Amniotic epithelial cell (primary cell): ENCODE measurements at regions not wholly inside any gene's neighbourhood (a gene's known extent, or its start where the extent isn't known, plus 50 kb on each side); places are given as distances from the start of the nearest gene placed in this dataset.

ENCODE experiments used
- DNase-seq: peaks from one replicate; pipeline ENCODE4 v3.0.0-alpha.2; 2010; ENCODE audit warnings: low read depth

DNA sequence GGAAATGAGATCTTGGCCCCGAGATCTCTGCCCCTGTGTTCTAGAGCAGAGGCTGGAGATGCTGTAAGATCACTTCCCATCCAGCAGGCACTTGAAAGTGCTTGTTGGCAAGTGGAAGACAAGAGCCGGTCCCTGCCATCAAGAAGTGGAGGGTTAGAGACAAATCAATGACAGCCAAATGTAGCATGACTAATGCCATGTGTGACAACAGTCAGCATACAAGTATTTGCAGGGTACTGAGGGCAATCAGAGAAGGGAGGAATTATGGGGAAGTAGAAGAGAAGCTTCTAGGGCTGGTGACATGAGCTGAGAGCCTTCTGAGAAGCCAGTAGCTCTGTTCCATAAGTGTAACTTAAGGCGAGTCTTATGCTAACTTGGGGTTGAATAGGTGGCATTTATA is 58.6 kb downstream of the TMEM17 start:
- DNase-seq = no peak

DNA sequence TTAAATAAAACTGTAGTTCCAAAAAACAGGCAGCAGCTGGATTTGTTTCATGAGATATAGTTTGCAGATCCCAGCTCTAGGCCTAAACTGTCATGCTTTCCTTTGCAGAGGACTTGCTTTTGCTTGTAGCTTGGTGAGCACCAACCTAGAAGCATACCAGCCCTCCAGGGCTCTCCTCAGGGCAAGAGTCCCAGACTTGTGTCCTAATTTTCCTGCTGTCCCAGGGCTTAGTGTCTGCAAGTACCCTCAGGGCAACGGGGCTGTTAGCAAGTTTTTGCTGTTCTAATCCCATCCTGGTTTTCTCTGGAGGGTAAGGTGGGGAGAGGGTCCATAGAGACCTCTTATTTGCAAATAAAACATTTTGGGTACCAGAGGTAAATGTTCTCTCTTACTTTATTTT is 59.5 kb downstream of the TMEM17 start:
- DNase-seq = no peak

DNA sequence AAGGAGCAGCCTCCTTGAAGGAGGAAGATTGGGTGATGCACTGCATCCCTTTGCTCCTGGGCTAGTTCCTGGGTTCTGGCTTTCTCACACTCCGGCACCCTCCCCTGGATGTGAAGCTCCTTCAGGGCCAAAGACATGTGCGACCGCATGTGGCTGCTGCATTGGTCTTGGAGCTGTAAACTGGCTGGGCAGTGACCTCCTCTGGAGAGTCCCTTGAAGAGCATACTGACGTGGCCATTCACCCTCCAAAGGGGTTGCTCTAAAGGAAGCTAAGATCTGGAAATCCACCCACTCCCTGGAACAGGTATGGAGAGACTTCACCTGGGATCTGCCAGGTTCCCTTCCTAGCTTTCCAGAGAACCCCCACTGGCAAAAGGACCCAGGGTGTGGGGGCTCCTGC is 62.1 kb downstream of the TMEM17 start:
- no peak for DNase-seq

DNA sequence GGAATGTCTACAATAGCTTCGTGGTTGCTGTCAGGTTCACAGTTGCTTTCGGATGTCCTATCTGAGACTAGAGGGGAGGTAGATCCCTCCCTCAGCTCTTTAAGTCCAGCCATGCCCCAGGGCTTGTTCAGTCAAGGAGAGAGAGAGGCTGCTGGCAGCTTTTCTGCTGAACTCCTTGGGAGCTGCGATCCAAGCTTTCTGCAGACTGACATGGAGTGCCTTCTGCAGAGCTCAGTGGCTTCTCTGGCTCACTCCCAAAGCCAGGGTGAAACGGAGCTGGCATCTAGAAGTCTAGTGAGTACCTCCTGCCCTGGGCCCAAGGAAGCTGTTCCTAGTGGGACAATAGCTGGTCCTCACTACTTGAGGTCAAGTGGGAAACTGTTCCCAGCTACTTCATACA is 62.5 kb downstream of the TMEM17 start:
- no peak for DNase-seq

DNA sequence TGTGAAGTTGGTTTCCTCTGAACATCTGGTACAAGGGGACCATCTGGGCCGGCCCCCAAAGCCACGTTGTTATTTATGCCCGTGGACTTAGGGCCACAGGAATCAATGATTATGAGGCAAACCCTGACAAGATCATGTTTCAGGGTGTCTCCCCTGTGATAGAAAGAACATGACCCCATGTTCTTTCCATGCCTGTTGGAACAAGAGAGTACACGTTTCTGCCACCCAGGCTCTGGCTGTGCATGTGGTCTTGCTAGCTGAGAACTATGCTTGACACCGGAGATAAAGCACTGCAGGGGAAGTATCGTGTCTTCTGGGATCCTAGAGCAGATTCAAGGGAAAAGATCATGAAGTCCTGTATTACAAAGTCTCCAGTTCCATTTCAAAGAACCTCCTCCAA is 64.2 kb downstream of the TMEM17 start:
- DNase-seq = no peak

DNA sequence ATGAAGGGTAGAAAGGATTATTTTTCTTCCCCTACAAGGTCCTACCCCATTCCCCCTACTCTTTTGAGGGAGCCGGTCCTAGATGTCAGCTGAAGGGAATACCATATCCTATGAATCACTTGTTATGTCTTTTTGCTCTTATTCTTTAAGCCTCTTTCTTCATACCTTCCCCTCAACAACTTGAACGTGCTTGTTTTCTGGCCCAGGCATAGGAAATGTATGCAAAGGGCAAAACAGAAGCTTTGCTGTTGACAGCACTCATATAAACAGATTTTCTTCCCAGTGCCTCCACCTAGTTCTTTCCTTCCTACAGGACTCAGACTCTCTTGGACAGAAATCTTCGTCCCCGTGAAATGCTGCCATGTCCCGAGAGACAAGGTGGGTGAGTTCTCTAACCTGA is 64.6 kb downstream of the TMEM17 start:
- peak; percentile 8 for DNase-seq

DNA sequence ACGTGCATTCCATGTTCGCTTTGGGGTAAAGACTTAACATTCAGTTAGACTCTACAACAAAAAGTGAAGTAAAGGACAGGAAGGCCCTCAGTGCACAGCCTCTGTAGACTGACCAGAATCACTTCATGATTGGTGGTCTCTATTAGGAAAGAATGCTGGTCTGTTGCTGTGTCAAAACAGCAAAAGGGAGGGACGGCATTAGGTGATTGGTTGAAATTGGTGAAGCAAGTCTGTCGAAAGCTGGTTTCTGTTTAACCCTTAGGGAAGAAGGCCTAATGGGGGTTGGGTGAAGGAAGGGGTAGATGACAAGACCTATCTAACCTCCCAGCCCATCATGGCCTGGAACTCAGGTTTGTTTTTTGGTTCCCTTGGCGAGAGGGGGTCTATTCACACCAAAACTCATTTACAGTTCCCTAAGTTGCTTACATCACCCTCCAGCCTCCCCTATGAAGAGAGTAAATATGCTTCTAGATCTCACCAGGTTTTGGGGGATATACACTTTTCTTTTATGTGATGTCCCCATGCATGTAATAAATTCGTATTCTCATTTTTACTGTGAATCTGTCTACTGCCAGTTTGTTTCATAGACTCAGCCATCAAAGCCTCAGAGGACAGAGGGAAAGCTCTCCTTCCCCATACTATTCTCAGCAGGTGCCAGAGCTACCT is 65.6 kb downstream of the TMEM17 start:
- DNase-seq = no peak

DNA sequence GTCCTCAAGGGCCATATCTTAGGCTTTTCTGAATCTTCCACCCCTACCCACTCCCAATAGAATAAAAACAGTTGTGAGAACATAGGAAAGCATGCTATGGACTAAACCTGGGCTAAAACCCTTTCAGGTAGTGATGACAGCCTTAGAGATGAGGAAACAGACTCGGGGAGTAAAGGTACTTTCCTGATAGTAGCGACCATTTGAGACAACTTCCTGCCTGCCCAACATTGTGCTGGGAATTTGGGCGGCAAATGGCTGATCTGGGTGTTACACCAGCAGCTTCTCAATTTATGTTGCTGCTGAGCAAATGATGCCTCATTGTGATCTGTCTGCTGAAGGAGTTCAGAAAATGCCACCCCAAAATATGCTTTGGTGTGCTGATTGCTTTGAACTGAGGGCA is 66.6 kb downstream of the TMEM17 start:
- DNase-seq = no peak

DNA sequence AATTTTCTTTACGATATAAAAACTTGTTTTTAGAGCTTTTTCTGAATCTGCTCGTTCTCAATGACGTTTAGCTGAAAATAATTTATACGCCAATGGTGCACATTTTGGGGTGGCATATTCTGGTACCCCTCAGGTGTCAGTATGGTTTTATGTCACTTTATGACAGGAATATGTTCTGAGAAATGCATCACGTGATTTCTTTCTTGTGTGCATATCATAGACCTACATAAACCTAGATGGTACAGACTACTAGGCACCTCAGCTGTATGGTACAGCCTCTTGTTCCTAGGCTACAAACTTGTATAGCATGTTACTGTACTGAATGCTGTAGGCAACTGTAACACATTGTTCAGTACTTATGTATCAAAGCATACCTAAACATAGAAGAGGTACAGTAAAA is 68.2 kb downstream of the TMEM17 start:
- no peak for DNase-seq

DNA sequence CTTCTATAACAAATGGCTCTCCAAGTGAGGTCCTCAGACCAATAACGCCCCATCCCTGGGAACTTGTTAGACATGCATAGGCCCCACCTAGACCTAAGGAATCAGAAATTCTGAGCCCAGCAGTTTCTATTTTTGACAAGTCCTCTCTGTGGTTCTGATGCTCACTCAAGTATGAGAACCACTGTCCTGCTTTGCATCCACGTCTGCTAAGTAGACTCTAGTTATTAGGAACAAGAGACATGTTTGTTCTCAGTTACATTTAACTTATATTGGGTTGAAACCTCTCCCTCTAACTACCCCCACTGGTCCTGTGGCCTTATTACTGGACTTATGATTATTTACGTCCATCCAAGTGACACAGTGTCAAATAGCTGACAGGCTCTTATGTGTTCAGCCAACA is 70.3 kb downstream of the TMEM17 start:
- no peak for DNase-seq

DNA sequence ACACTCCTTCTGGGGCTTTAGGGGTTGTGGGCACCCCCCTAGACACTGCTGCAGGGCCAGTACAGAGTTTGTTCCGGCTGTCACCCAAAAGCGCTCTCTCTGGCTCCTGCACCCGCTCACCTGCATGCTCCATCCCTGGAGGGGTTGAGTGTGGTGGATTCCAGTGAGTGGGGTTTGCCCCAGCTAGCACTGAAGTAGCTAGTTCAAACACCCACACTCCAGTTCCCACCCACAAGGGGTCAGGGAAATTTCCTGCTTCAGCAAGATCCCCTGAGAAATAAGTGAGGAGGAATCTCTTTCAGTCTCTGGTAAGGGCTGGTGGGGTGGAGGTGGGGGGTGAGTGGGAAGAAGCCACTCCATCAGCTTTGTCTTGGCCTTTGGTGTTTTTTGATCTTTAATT is 73.6 kb downstream of the TMEM17 start:
- DNase-seq = no peak

DNA sequence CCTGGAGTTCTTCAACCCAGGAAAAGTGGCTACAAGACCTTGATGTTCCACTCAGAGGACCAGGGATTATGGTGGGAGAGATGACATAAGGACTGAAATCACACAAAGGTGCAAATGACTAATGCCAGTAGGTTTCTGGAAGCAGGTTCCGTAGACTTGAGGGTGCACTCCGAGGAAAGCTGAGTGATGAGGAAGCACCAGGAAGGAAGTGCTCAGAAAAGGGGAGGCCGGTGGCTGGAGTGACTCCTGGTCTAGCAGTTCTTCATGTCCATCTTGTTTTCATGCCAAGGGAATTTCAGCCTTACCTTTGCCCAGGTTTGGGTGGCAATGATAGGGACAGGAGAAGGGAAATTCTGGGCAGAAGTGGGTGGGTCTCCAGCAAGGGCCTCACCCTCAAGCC is 74.5 kb downstream of the TMEM17 start:
- DNase-seq = no peak

DNA sequence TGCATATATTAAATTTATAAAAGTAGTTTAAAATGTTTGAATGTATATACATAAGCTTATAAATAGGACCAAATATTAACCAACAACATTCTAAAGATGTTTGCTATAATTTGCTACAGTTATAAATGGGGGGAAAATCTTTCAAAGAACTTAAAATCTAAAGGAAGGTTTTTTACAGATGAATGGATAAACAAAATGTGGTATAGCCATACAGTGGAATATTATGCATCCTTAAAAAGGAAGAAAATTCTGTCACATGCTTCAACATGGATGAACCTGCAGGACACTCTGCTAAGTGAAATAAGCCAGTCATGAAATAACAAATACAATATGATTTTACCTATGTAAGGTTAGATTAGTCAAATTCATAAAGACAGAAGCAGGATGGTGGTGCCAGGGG is 75.8 kb downstream of the TMEM17 start:
- no peak for DNase-seq

DNA sequence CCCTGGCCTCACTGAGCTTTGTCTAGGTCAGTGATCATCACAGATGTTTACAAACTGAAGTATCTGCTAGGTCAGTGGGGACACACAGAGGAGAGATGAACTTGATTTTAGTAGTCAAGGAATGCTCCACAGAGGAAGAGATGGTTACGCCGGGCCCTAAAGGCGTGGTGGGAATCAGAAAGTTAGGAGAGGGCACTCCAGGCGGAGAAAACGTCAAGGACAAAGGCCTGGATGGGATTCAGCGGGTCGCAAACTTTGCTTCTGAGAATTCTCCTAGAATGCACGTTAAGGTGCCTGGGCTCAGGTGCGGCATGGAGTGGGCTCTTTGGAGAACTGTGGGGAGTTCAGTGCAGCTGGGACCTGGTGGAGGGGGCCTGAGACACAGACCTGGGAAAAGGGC is 78.8 kb downstream of the TMEM17 start:
- no peak for DNase-seq

DNA sequence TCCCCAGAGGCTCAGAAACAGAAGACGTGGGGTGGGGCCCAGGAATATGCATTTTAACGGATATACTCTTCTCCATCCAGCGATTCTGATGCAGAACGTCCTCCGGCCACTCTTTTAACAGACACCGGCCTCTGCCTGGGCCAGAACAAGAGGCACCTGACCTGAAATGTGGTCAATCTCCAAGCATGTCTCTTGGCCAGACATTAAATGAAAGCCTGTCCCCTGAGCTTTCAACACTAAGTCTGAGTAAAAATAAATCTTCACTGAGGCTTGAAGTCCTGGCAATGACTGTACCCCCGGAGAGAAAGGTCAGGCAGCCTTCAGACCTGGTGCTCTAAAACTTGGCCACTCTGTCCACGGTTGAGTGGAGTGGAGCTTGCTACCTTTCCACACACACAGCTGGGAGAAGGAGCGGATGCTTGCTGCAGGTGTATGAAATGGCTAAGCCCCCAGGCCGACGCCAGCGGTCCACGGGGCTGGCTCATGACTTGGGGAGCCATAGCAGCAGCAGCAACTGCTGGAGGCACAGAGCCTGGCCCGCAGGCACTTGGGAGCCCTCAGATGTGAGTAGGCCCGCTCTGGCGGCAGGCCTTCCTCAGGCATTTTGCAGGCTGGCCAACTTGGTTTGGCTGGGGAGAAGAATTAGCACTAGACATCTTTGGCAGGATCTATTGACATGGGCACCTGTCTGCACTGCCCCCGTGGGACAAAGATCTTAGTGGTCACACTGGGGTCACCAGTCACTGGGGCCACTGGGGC is 79.7 kb downstream of the TMEM17 start:
- DNase-seq = no peak

DNA sequence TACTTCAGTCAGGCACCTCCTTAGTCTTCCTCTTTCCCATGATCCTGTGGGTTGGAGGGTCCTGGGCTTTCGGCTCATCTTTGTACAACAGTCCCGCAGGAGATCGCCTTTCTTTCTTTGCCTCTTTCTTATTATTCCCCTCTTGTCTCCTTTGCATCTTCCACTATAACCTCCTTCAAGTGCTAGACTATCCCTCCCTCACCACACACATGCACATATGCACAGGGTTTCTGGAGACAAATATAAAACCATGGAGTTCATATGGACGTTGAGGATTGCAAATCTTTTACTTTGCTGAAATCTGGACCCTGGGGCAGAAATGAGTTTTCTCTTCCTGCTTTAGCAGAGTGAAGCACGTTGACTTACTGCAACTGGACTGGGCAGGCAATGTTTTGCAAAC is 80.3 kb downstream of the TMEM17 start:
- DNase-seq = no peak

DNA sequence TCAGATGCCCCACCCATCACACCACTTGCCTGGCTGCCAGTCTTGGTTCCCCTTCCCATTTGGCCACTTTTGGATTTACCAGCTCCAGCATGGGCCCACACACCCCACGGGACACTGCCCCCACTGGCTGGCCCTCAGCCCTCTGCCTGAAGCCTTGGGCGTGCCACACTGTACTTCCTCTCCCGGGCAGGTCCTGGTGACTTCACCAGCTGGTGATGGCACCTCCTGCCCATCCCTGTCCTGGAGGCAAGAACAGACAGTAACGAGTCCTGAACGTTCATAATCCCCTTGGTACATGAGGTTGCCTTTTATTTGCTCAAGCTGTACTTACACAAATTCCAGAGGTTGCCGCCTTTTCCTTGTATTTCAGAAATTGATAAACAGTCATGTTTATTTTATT is 81.1 kb downstream of the TMEM17 start:
- no peak for DNase-seq

DNA sequence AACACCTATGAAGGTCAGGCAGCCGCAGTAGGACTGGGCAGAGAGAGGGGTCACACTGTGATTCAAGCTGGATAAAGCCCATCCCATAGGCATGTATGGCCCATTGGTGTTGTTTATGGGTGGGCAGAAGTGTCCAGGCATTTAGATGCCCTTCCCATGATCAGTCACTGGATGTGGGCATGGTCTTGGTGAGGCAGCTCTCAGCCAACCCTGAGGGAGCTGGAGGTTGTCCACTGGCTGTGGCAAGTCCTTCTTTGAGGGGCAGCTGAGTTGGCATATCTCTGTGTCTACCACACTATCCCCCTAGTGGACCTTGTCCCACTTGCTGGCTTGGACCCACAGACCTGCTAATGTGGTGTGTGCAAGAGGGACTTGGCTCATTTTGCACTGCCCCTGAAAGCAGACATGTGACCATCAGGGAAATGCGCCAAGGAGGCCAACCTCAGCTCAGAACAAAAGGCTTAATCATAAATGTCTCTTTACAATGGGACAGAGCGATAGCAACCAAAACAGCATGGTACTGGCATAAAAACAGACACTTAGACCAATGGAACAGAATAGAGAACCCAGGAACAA is 82.0 kb downstream of the TMEM17 start:
- DNase-seq = no peak

DNA sequence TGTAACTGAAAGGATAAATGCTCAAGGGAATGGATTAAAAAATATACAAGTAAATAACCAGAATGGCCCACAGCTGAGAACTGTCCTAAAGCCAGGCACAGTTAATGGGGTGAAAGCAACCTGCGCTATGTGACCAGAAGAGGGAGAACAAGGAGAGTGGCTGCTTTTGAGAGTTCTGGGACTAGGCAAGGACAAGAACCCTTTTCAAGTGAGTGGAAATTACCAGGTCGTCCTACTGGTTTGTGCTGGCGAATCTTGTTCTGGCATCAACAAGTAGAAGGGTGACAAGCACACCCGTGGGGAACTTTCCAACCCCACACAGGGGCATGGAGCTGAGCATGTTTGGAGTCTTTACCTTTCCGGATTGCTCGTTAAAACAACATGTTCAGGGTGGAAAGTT is 82.8 kb downstream of the TMEM17 start:
- no peak for DNase-seq

DNA sequence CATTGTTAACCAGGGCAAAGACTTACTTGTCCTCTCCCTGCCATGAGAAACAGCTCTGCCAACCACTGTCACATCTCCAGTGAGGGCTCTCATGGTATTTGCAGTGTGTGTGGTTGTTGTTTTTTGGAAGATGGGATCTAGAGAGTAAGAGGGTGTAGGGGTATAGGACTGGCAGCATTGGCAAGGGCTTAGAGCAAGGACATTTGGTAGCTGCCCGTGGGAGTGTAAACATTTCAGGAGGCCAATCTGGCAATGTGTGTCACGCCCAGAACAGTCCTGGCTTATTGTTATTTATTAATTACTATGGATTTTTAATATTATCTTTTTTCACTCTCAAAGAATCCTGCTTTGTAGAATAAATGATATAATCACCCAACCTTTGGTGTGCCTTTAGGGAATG is 90.5 kb downstream of the TMEM17 start:
- DNase-seq = no peak

DNA sequence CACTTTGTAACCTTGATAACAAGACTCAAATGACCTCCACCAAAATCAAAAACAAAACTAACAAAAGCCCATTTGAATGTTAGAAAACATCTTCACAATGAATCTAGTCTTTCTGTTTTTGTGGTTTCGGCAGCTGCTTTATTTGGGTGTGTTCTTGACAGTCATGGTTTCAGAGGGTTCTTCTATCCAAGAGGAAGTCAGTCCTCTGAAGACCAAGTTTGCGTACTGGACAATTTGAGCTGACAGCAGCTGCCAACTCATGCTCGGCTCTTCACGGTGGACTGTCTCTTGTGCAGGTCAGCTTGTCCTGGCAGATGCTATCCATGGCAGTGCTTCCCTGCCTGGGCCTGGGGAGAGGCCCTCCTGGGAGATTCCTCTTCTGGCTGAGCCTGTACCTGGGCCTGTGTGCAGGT is 91.0 kb downstream of the TMEM17 start:
- no peak for DNase-seq

DNA sequence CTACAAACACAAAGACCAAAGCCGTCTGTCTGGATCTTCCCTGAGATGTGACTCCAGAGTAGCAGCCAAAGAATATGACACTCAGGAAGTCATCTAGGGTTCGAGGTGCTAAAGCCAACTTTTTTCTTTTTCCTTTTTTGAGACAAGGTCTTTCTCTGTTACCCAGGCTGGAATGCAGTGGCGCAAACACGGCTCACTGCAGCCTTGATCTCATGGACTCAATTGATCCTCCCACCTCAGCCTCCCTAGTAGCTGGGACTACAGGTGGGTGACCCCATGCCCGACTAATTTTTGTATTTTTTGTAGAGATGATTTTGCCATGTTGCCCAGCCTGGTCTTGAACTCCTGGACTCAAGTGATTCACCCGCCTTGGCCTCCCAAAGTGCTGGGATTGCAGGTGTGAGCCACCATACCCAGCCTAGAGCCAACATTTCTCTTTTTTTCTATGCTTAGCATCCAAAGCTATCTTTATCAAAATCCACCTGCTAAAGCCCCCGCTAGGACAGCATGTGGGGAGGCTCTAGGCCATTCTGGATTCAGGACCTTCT is 92.8 kb downstream of the TMEM17 start:
- DNase-seq = no peak

DNA sequence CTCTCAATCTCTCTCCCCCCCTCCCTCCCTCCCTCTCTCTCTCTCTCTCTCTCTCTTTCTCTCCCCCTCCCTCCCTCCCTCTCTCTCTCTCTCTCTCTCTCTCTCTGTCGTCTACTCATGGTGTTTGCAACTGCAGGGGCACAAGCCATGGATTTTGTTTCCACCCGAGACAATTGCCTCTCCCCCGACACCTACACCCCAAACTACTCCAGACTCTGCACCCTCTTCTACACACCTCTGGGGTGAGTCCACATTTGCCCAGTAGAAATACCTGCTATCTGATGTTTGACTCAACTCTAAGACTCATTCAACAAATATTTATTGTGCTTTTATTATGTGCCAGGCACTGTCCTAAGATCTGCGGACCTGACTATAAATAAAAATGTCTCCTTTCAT is 93.7 kb downstream of the TMEM17 start:
- no peak for DNase-seq
